GM23248 (cell line): ENCODE measurements at regions not wholly inside any gene's neighbourhood (a gene's known extent, or its start where the extent isn't known, plus 50 kb on each side); places are given as distances from the start of the nearest gene placed in this dataset.

Experiments used
- EZH2 ChIP-seq: fragments of 200-600 bp; sonication (generic); IDR thresholded peaks from 2 replicates; pipeline ENCODE4 v1.6.1; 2018; ENCODE audit warnings: antibody characterized with exemption, mild to moderate bottlenecking; ENCODE audit not compliant: insufficient read depth, poor library complexity, severe bottlenecking
- EZH2phosphoT487 ChIP-seq: fragments of 200-600 bp; sonication (generic); IDR thresholded peaks from 2 replicates; pipeline ENCODE4 v1.6.1; 2018; ENCODE audit warnings: antibody characterized with exemption, moderate library complexity, mild to moderate bottlenecking, low read depth; ENCODE audit not compliant: insufficient read depth

- TF ChIP-seq EZH2 (no peak), EZH2phosphoT487 (no peak)
Measured at GRCh38 chr3:159413319-159413718, 575.3 kb upstream of the IL12A start.
